ENCODE measurements at regions not wholly inside any gene's neighbourhood (a gene's known extent, or its start where the extent isn't known, plus 50 kb on each side); places are given as distances from the start of the nearest gene placed in this dataset.

DNA sequence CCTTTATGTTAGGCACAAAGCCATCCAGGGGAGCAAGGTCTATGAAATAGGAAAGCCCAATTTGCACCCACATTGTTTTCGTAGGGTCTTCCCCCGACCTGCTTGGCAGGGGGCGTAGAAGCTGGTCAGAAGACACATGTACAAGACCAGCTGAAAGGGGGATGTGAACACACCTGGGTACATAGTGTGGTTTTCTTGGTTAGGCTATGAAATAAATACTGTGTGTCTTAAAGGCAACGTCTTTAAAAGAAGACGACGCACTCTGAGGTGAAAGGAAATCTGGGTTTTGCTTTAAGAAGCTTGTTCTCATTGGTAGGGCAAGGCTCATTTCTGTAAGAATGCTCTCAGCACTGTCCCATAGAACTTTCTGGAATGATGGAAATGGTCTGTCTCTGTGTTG, 60.0 kb upstream of the KLF7 start:
- H4K20me1 ChIP-seq (ENCODE audit: insufficient read depth, low read length): no peaks in the 10 kb centered on the region
- peaks cover 24% of the 10 kb centered on the region for H3K27me3 ChIP-seq (ENCODE audit: low read depth, low read length)
- no peaks in the 10 kb centered on the region for H3K79me2 ChIP-seq (ENCODE audit: low read length)
- no peak overlapping the region for H2AFZ ChIP-seq (ENCODE audit: low read depth, low read length)
- H3K36me3 ChIP-seq (replicated peaks; ENCODE audit: low read depth, low read length): no peaks in the 10 kb centered on the region
- H3K9me3 ChIP-seq (ENCODE audit: insufficient read depth, low read length): no peaks in the 10 kb centered on the region
- H3K9ac ChIP-seq (ENCODE audit: low read length): no peak overlapping the region
- TF ChIP-seq, protein P1, sequence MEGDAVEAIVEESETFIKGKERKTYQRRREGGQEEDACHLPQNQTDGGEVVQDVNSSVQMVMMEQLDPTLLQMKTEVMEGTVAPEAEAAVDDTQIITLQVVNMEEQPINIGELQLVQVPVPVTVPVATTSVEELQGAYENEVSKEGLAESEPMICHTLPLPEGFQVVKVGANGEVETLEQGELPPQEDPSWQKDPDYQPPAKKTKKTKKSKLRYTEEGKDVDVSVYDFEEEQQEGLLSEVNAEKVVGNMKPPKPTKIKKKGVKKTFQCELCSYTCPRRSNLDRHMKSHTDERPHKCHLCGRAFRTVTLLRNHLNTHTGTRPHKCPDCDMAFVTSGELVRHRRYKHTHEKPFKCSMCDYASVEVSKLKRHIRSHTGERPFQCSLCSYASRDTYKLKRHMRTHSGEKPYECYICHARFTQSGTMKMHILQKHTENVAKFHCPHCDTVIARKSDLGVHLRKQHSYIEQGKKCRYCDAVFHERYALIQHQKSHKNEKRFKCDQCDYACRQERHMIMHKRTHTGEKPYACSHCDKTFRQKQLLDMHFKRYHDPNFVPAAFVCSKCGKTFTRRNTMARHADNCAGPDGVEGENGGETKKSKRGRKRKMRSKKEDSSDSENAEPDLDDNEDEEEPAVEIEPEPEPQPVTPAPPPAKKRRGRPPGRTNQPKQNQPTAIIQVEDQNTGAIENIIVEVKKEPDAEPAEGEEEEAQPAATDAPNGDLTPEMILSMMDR (IDR thresholded peaks at IDR 0.05; ENCODE audit: low read depth, low read length): no peak
- TF ChIP-seq EZH2phosphoT487 (IDR thresholded peaks at IDR 0.05; ENCODE audit: low read depth): no peak
- H3K4me2 ChIP-seq (ENCODE audit: low read length): no peak overlapping the region
- no peak overlapping the region for H3K27ac ChIP-seq (ENCODE audit: low read length)
- peaks cover 22% of the 10 kb centered on the region for H3K4me1 ChIP-seq (ENCODE audit: low read length)
- H3K4me3 ChIP-seq (ENCODE audit: low read length): no peak overlapping the region

GRCh38 chr2:207226243-207226642, 60.5 kb upstream of the KLF7 start:
- TF ChIP-seq, protein P1 (IDR thresholded peaks at IDR 0.05; ENCODE audit: low read depth, low read length): no peak
- TF ChIP-seq EZH2phosphoT487 (IDR thresholded peaks at IDR 0.05; ENCODE audit: low read depth): no peak
- Histone ChIP-seq H4K20me1 (ENCODE audit: insufficient read depth, low read length) (no peaks in the 10 kb centered on the region), H3K4me1 (ENCODE audit: low read length) (peaks cover 24% of the 10 kb centered on the region), H3K4me2 (ENCODE audit: low read length) (no peak overlapping the region), H3K4me3 (ENCODE audit: low read length) (no peak overlapping the region), H3K79me2 (ENCODE audit: low read length) (no peaks in the 10 kb centered on the region), H3K27ac (ENCODE audit: low read length) (no peak overlapping the region), H3K27me3 (ENCODE audit: low read depth, low read length) (peaks cover 19% of the 10 kb centered on the region), H3K9ac (ENCODE audit: low read length) (no peak overlapping the region), H3K9me3 (ENCODE audit: insufficient read depth, low read length) (no peaks in the 10 kb centered on the region), H2AFZ (ENCODE audit: low read depth, low read length) (no peak overlapping the region), H3K36me3 (replicated peaks; ENCODE audit: low read depth, low read length) (no peaks in the 10 kb centered on the region)

DNA sequence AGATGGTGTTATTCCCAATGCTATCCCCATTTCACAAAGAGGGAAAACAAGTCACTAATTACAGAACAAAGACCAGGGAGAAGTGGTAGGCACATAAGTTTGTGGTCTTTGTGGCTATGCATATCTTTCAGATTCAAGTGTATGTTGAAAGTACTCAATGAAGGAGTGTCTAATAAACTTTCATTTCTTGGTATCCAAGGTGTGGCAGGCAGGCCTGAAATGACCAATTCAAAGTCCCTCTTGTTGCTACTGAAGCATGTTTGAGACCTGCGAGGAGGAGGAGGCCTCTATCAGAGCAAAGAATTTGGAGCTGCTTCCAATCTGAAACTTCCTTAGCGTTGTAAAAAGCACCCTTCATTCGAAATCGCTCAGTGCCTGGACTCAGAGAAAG, 60.9 kb upstream of the KLF7 start:
- Histone ChIP-seq H3K27ac (ENCODE audit: low read length) (no peak overlapping the region), H2AFZ (ENCODE audit: low read depth, low read length) (no peak overlapping the region), H3K27me3 (ENCODE audit: low read depth, low read length) (peaks cover 15% of the 10 kb centered on the region), H3K4me1 (ENCODE audit: low read length) (peaks cover 24% of the 10 kb centered on the region), H3K9me3 (ENCODE audit: insufficient read depth, low read length) (no peaks in the 10 kb centered on the region), H3K36me3 (replicated peaks; ENCODE audit: low read depth, low read length) (no peaks in the 10 kb centered on the region), H3K4me2 (ENCODE audit: low read length) (no peak overlapping the region), H3K79me2 (ENCODE audit: low read length) (no peaks in the 10 kb centered on the region), H3K9ac (ENCODE audit: low read length) (no peak overlapping the region), H4K20me1 (ENCODE audit: insufficient read depth, low read length) (no peaks in the 10 kb centered on the region), H3K4me3 (ENCODE audit: low read length) (no peak overlapping the region)
- TF ChIP-seq, protein P1 (IDR thresholded peaks at IDR 0.05; ENCODE audit: low read depth, low read length): no peak
- TF ChIP-seq EZH2phosphoT487 (IDR thresholded peaks at IDR 0.05; ENCODE audit: low read depth): no peak

GRCh38 chr2:207227062-207227748, 61.5 kb upstream of the KLF7 start:
- Histone ChIP-seq H3K9me3 (ENCODE audit: insufficient read depth, low read length) (no peaks in the 10 kb centered on the region), H3K27ac (ENCODE audit: low read length) (no peak overlapping the region), H3K4me3 (ENCODE audit: low read length) (no peak overlapping the region), H2AFZ (ENCODE audit: low read depth, low read length) (no peak overlapping the region), H3K4me1 (ENCODE audit: low read length) (peaks cover 24% of the 10 kb centered on the region), H3K79me2 (ENCODE audit: low read length) (no peaks in the 10 kb centered on the region), H3K36me3 (replicated peaks; ENCODE audit: low read depth, low read length) (no peaks in the 10 kb centered on the region), H4K20me1 (ENCODE audit: insufficient read depth, low read length) (no peaks in the 10 kb centered on the region), H3K4me2 (ENCODE audit: low read length) (no peak overlapping the region), H3K9ac (ENCODE audit: low read length) (no peak overlapping the region), H3K27me3 (ENCODE audit: low read depth, low read length) (peaks cover 10% of the 10 kb centered on the region)
- no peak for TF ChIP-seq EZH2phosphoT487 (IDR thresholded peaks at IDR 0.05; ENCODE audit: low read depth)
- TF ChIP-seq, protein P1 (IDR thresholded peaks at IDR 0.05; ENCODE audit: low read depth, low read length): no peak

Data from OCI-LY3 (cell line).